ENCODE measurements at regions not wholly inside any gene's neighbourhood (a gene's known extent, or its start where the extent isn't known, plus 50 kb on each side); places are given as distances from the start of the nearest gene placed in this dataset.

DNA sequence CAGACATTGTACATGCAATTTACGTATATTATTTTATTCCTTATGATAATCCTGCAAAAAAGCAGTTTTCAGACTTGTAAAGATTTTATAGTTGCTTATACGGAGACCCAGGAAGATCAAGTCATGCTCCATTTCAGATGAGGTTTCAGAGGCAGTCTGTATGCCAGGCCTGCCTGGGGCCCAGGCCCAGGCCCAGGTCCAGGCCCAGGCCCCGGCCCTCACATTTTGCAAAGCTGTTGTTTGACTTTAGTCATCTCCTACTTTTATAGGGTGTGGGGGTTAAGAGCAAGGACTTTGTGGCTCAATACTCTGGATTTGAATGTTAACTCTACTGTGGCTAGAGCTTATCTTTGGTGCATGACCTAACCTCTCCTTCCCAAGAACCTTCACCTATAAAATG is 217.9 kb downstream of the SAMD5 start:
- no peak for DNase-seq
- no peak overlapping the region for H3K27ac Mint-ChIP-seq
- Histone ChIP-seq H3K4me1 (ENCODE audit: control insufficient read depth in 1 of 2, insufficient read depth in 2 of 2, low read length in 2 of 2) (no peaks in the 10 kb centered on the region), H3K9me3 (replicated peaks in 1 of 2; ENCODE audit: control insufficient read depth in 1 of 2, insufficient read depth in 1 of 2, low read length in 2 of 2) (peaks cover 0 to 3% of the 10 kb centered on the region in 2 donors), H3K4me3 (replicated peaks in 1 of 3; ENCODE audit: low read depth in 2 of 3, low read length in 3 of 3) (no peak overlapping the region), H3K79me2 (ENCODE audit: insufficient read depth, low read length) (no peaks in the 10 kb centered on the region), H3K4me2 (replicated peaks; ENCODE audit: extremely low read depth, low read length, poor library complexity, severe bottlenecking) (no peak overlapping the region), H2AFZ (ENCODE audit: insufficient read depth, low read depth, low read length, poor library complexity, severe bottlenecking) (no peak overlapping the region), H4K20me1 (ENCODE audit: insufficient read depth, low read length) (no peaks in the 10 kb centered on the region), H3K27me3 (ENCODE audit: control insufficient read depth in 2 of 2, insufficient read depth in 2 of 2, low read length in 2 of 2) (no peaks in the 10 kb centered on the region), H3K36me3 (replicated peaks in 1 of 2; ENCODE audit: control insufficient read depth in 1 of 2, insufficient read depth in 2 of 2, low read length in 2 of 2) (no peaks in the 10 kb centered on the region), H3K27ac (ENCODE audit: low read depth in 1 of 2, low read length in 2 of 2) (no peak overlapping the region), H3K9ac (ENCODE audit: insufficient read depth, low read length, poor library complexity, severe bottlenecking) (no peak overlapping the region)
- H3K9me3 Mint-ChIP-seq, result peaks cover 0 to 15% (median 4%) of the 10 kb centered on the region in 7 donors
- no peaks in the 10 kb centered on the region for H3K4me1 Mint-ChIP-seq
- intact Hi-C loops (cut with micrococcal nuclease), result no loop called here
- H3K4me3 Mint-ChIP-seq, result no peak overlapping the region
- no peaks in the 10 kb centered on the region for H3K36me3 Mint-ChIP-seq
- peaks cover 0 to 4% (median 0%) of the 10 kb centered on the region in 3 donors for H3K27me3 Mint-ChIP-seq (ENCODE audit: low read depth in 3 of 3)
- TF ChIP-seq, protein P1, sequence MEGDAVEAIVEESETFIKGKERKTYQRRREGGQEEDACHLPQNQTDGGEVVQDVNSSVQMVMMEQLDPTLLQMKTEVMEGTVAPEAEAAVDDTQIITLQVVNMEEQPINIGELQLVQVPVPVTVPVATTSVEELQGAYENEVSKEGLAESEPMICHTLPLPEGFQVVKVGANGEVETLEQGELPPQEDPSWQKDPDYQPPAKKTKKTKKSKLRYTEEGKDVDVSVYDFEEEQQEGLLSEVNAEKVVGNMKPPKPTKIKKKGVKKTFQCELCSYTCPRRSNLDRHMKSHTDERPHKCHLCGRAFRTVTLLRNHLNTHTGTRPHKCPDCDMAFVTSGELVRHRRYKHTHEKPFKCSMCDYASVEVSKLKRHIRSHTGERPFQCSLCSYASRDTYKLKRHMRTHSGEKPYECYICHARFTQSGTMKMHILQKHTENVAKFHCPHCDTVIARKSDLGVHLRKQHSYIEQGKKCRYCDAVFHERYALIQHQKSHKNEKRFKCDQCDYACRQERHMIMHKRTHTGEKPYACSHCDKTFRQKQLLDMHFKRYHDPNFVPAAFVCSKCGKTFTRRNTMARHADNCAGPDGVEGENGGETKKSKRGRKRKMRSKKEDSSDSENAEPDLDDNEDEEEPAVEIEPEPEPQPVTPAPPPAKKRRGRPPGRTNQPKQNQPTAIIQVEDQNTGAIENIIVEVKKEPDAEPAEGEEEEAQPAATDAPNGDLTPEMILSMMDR (IDR thresholded peaks at IDR 0.05), result no peak
- 100% methylated on average over 1 of the region's 3 CpGs for WGBS (ENCODE audit: insufficient coverage)

DNA sequence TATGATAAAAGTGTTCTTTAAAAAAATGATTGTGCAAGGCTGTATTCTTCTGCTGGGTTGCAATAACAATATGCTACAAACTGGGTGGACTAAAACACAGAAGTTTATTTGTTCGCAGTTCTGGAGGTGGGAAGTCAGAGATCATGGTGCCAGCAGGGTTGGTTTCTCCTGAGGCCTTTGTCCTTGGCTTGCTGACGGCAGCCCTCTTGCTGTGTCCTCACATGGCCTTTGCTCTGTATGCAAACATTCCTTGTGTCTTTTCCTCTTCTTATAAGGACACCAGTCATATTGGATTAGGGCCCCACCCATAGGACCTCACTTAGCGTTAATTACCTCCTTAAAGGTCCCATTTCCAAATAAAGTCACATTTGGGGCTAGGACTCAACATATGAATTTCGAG is 220.4 kb downstream of the SAMD5 start:
- Histone ChIP-seq H3K4me2 (replicated peaks; ENCODE audit: extremely low read depth, low read length, poor library complexity, severe bottlenecking) (no peak overlapping the region), H3K79me2 (ENCODE audit: insufficient read depth, low read length) (no peaks in the 10 kb centered on the region), H3K4me1 (ENCODE audit: control insufficient read depth in 1 of 2, insufficient read depth in 2 of 2, low read length in 2 of 2) (no peaks in the 10 kb centered on the region), H4K20me1 (ENCODE audit: insufficient read depth, low read length) (no peaks in the 10 kb centered on the region), H3K27me3 (ENCODE audit: control insufficient read depth in 2 of 2, insufficient read depth in 2 of 2, low read length in 2 of 2) (no peaks in the 10 kb centered on the region), H2AFZ (ENCODE audit: insufficient read depth, low read depth, low read length, poor library complexity, severe bottlenecking) (no peak overlapping the region), H3K27ac (ENCODE audit: low read depth in 1 of 2, low read length in 2 of 2) (no peak overlapping the region), H3K4me3 (replicated peaks in 1 of 3; ENCODE audit: low read depth in 2 of 3, low read length in 3 of 3) (no peak overlapping the region), H3K36me3 (replicated peaks in 1 of 2; ENCODE audit: control insufficient read depth in 1 of 2, insufficient read depth in 2 of 2, low read length in 2 of 2) (no peaks in the 10 kb centered on the region), H3K9ac (ENCODE audit: insufficient read depth, low read length, poor library complexity, severe bottlenecking) (no peak overlapping the region), H3K9me3 (replicated peaks in 1 of 2; ENCODE audit: control insufficient read depth in 1 of 2, insufficient read depth in 1 of 2, low read length in 2 of 2) (peaks cover 0 to 3% of the 10 kb centered on the region in 2 donors)
- DNase-seq, result no peak
- no peaks in the 10 kb centered on the region for H3K36me3 Mint-ChIP-seq
- TF ChIP-seq, protein P1 (IDR thresholded peaks at IDR 0.05), result no peak
- 86% methylated on average over 2 of the region's 4 CpGs for WGBS (ENCODE audit: insufficient coverage)
- no peak overlapping the region for H3K4me3 Mint-ChIP-seq
- H3K4me1 Mint-ChIP-seq, result no peaks in the 10 kb centered on the region
- intact Hi-C loops (cut with micrococcal nuclease), result no loop called here
- H3K27ac Mint-ChIP-seq, result no peak overlapping the region
- H3K9me3 Mint-ChIP-seq, result peaks cover 0 to 12% (median 4%) of the 10 kb centered on the region in 7 donors
- peaks cover 0 to 4% (median 0%) of the 10 kb centered on the region in 3 donors for H3K27me3 Mint-ChIP-seq (ENCODE audit: low read depth in 3 of 3)
